ENCODE measurements at regions not wholly inside any gene's neighbourhood (a gene's known extent, or its start where the extent isn't known, plus 50 kb on each side); places are given as distances from the start of the nearest gene placed in this dataset.

- no peak for TF ChIP-seq ZFX (IDR thresholded peaks at IDR 0.05)
- TF ChIP-seq, protein P1, sequence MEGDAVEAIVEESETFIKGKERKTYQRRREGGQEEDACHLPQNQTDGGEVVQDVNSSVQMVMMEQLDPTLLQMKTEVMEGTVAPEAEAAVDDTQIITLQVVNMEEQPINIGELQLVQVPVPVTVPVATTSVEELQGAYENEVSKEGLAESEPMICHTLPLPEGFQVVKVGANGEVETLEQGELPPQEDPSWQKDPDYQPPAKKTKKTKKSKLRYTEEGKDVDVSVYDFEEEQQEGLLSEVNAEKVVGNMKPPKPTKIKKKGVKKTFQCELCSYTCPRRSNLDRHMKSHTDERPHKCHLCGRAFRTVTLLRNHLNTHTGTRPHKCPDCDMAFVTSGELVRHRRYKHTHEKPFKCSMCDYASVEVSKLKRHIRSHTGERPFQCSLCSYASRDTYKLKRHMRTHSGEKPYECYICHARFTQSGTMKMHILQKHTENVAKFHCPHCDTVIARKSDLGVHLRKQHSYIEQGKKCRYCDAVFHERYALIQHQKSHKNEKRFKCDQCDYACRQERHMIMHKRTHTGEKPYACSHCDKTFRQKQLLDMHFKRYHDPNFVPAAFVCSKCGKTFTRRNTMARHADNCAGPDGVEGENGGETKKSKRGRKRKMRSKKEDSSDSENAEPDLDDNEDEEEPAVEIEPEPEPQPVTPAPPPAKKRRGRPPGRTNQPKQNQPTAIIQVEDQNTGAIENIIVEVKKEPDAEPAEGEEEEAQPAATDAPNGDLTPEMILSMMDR (conservative IDR thresholded peaks at IDR 0.05): no peak
- no peak overlapping the region for H3K27ac ChIP-seq
Observed at GRCh38 chr4:57665806-57666205, 555.6 kb upstream of the IGFBP7 start.

GRCh38 chr4:57661517-57662090 is 551.4 kb upstream of the IGFBP7 start:
- TF ChIP-seq ZFX (IDR thresholded peaks at IDR 0.05): no peak
- TF ChIP-seq, protein P1 (conservative IDR thresholded peaks at IDR 0.05): no peak
- H3K27ac ChIP-seq: no peak overlapping the region

- no peak for TF ChIP-seq ZFX (IDR thresholded peaks at IDR 0.05)
- TF ChIP-seq, protein P1 (conservative IDR thresholded peaks at IDR 0.05): no peak
- no peak overlapping the region for H3K27ac ChIP-seq
Observed at GRCh38 chr4:57658673-57659072, 548.5 kb upstream of the IGFBP7 start.

GRCh38 chr4:57658188-57658587 is 548.0 kb upstream of the IGFBP7 start:
- no peak overlapping the region for H3K27ac ChIP-seq
- no peak for TF ChIP-seq ZFX (IDR thresholded peaks at IDR 0.05)
- TF ChIP-seq, protein P1 (conservative IDR thresholded peaks at IDR 0.05): no peak

DNA sequence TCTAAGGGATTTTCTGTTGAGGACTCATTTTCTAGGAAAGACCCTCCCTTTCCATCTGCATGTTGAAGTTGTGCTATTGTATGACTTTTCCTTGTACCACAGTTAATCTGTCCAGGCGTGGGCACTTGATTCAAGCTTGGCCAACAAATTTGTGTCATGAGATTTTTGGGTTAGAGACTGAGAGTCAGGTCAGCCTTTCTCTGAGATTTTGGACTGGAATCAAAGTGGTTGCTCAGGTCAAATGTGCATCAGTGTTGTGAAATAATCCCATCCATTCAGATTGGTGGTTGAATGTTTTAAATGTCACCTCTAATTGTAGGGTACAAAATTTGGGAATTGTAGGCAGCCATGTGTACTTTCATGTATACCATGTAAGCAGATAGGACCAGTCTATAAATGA is 545.2 kb upstream of the IGFBP7 start:
- no peak overlapping the region for H3K27ac ChIP-seq
- no peak for TF ChIP-seq ZFX (IDR thresholded peaks at IDR 0.05)
- TF ChIP-seq, protein P1 (conservative IDR thresholded peaks at IDR 0.05): no peak

DNA sequence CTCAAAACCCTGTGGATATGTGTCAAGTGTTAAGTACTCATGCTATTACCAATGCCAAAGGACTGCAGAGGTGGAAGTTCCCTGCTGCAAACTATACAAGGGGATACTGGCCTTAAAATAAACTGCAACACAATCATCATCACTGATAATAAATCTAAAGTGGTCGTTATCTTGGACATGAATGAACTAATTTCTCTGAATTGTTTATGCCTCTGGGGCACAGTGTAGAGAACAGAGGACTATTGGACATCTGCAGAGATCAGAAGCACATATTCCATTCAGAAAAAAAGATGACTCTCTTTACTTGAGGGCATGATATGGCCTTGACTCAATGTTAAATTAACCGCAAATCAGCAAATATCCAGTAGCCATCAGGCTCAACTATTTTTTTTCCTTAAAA is 542.6 kb upstream of the IGFBP7 start:
- no peak for TF ChIP-seq ZFX (IDR thresholded peaks at IDR 0.05)
- TF ChIP-seq, protein P1 (conservative IDR thresholded peaks at IDR 0.05): no peak
- H3K27ac ChIP-seq: no peak overlapping the region

- H3K27ac ChIP-seq: no peak overlapping the region
- no peak for TF ChIP-seq ZFX (IDR thresholded peaks at IDR 0.05)
- TF ChIP-seq, protein P1 (conservative IDR thresholded peaks at IDR 0.05): no peak
Observed at GRCh38 chr4:57640391-57641100, 530.4 kb upstream of the IGFBP7 start.
